Neural cell (in vitro differentiated cells): ENCODE measurements at regions not wholly inside any gene's neighbourhood (a gene's known extent, or its start where the extent isn't known, plus 50 kb on each side); places are given as distances from the start of the nearest gene placed in this dataset.

ENCODE experiments used
- H2AFZ ChIP-seq: fragments of 200-600, 300-800 bp; sonication (generic), shearing (Covaris generic); 2 replicates; pipeline ENCODE4 v1.6.0; 2014; ENCODE audit warnings: low read depth, mild to moderate bottlenecking, antibody characterized with exemption, low read length, moderate library complexity
- H3F3A ChIP-seq: fragments of 200-600 bp; shearing (Covaris generic); 2 replicates; pipeline ENCODE4 v1.6.1; 2016; ENCODE audit warnings: mild to moderate bottlenecking, moderate library complexity, mixed read lengths, antibody characterized with exemption, low read length; ENCODE audit not compliant: insufficient read depth, poor library complexity, severe bottlenecking
- H3K27ac ChIP-seq: fragments of 200-600, 300-800 bp; sonication (generic), shearing (Covaris generic); 2 replicates; pipeline ENCODE4 v1.5.1; 2014; ENCODE audit warnings: mild to moderate bottlenecking, low read length, moderate library complexity
- H3K27me3 ChIP-seq: fragments of 300-800, 200-600 bp; sonication (generic), shearing (Covaris generic); 2 replicates; pipeline ENCODE4 v1.6.0; 2014; ENCODE audit warnings: mild to moderate bottlenecking, low read depth, low read length, moderate library complexity; ENCODE audit not compliant: insufficient read depth
- H3K36me3 ChIP-seq: fragments of 300-800, 200-600 bp; sonication (generic), shearing (Covaris generic); 2 replicates; pipeline ENCODE4 v1.5.1; 2014; ENCODE audit warnings: mild to moderate bottlenecking, antibody characterized with exemption, low read length, moderate library complexity; ENCODE audit not compliant: insufficient read depth
- H3K4me2 ChIP-seq: fragments of 300-800, 200-600 bp; sonication (generic), shearing (Covaris generic); 2 replicates; pipeline ENCODE4 v1.6.0; 2014; ENCODE audit warnings: mild to moderate bottlenecking, low read length
- H3K4me3 ChIP-seq: fragments of 300-800, 200-600 bp; sonication (generic), shearing (Covaris generic); 2 replicates; pipeline ENCODE4 v1.5.1; 2014; ENCODE audit warnings: mild to moderate bottlenecking, low read length, moderate library complexity
- H3K79me2 ChIP-seq: fragments of 200-600 bp; shearing (Covaris generic); replicated peaks from 2 replicates; pipeline ENCODE4 v1.6.0; 2014; ENCODE audit warnings: mild to moderate bottlenecking, low read length, moderate library complexity; ENCODE audit not compliant: insufficient read depth
- H3K9ac ChIP-seq: fragments of 300-800, 200-600 bp; sonication (generic), shearing (Covaris generic); 2 replicates; pipeline ENCODE4 v1.6.1; 2016; ENCODE audit warnings: mild to moderate bottlenecking, low read length, mixed read lengths
- H3K9me2 ChIP-seq: fragments of 200-600 bp; shearing (Covaris generic); 2 replicates; pipeline ENCODE4 v1.6.1; 2016; ENCODE audit warnings: mild to moderate bottlenecking, low read length, mixed read lengths; ENCODE audit not compliant: insufficient read depth
- H3K9me3 ChIP-seq: fragments of 200-600, 300-800 bp; sonication (generic), shearing (Covaris generic); 2 replicates; pipeline ENCODE4 v1.6.1; 2016; ENCODE audit warnings: mild to moderate bottlenecking, mixed run types, low read length, moderate library complexity, mixed read lengths
- H4K20me1 ChIP-seq: fragments of 200-600 bp; shearing (Covaris generic); 2 replicates; pipeline ENCODE4 v1.6.1; 2016; ENCODE audit warnings: mild to moderate bottlenecking, mixed run types; ENCODE audit not compliant: insufficient read depth
- CTCF ChIP-seq: fragments of 450-650 bp; IDR thresholded peaks from 2 replicates; pipeline ENCODE4 v1.5.1; 2014; ENCODE audit warnings: antibody characterized with exemption, mild to moderate bottlenecking, moderate library complexity; ENCODE audit not compliant: poor library complexity, severe bottlenecking
- EP300 ChIP-seq: fragments of 450-650 bp; conservative IDR thresholded peaks from 2 replicates; pipeline ENCODE4 v1.6.1; 2014; ENCODE audit warnings: antibody characterized with exemption, mild to moderate bottlenecking, moderate library complexity; ENCODE audit not compliant: poor library complexity, severe bottlenecking
- EZH2 ChIP-seq: fragments of 200-600, 300-800 bp; shearing (Covaris generic), sonication (generic); IDR thresholded peaks from 2 replicates; pipeline ENCODE4 v1.6.1; 2014; ENCODE audit warnings: antibody characterized with exemption, low read length, borderline replicate concordance, mild to moderate bottlenecking; ENCODE audit not compliant: insufficient read depth, poor library complexity, severe bottlenecking
- MXI1 ChIP-seq: fragments of 450-650 bp; conservative IDR thresholded peaks from 2 replicates; pipeline ENCODE4 v1.6.1; 2014; ENCODE audit warnings: antibody characterized with exemption, mild to moderate bottlenecking; ENCODE audit not compliant: poor library complexity, severe bottlenecking
- POLR2AphosphoS5 ChIP-seq: IDR thresholded peaks from 2 replicates; pipeline ENCODE4 v1.6.1; 2012
- RAD21 ChIP-seq: fragments of 450-650 bp; conservative IDR thresholded peaks from 2 replicates; pipeline ENCODE4 v1.6.1; 2014; ENCODE audit warnings: antibody characterized with exemption, mild to moderate bottlenecking, moderate library complexity
- REST ChIP-seq: IDR thresholded peaks from 2 replicates; pipeline ENCODE4 v1.6.1; 2012; ENCODE audit warnings: borderline replicate concordance
- SMC3 ChIP-seq: fragments of 450-650 bp; conservative IDR thresholded peaks from 2 replicates; pipeline ENCODE4 v1.6.1; 2014; ENCODE audit warnings: antibody characterized with exemption, mild to moderate bottlenecking, moderate library complexity; ENCODE audit not compliant: poor library complexity
- TAF1 ChIP-seq: IDR thresholded peaks from 2 replicates; pipeline ENCODE4 v1.6.1; 2012; ENCODE audit warnings: low read depth

- no peaks in the 10 kb centered on the region for H3K36me3 ChIP-seq
- H3K9ac ChIP-seq, result no peak overlapping the region
- no peaks in the 10 kb centered on the region for H4K20me1 ChIP-seq
- H2AFZ ChIP-seq, result no peak overlapping the region
- no peak for TF ChIP-seq EP300
- TF ChIP-seq CTCF, result no peak
- no peak for TF ChIP-seq REST
- TF ChIP-seq TAF1, result no peak
- TF ChIP-seq SMC3, result no peak
- TF ChIP-seq RAD21, result no peak
- TF ChIP-seq EZH2, result no peak
- no peak for TF ChIP-seq POLR2AphosphoS5
- TF ChIP-seq MXI1, result no peak
- H3K9me3 ChIP-seq, result no peaks in the 10 kb centered on the region
- H3K79me2 ChIP-seq, result no peaks in the 10 kb centered on the region
- no peak overlapping the region for H3K27ac ChIP-seq
- no peak overlapping the region for H3K4me3 ChIP-seq
- H3F3A ChIP-seq, result no peaks in the 10 kb centered on the region
- no peaks in the 10 kb centered on the region for H3K9me2 ChIP-seq
- H3K27me3 ChIP-seq, result no peaks in the 10 kb centered on the region
- H3K4me2 ChIP-seq, result no peak overlapping the region
Measured at GRCh38 chr6:44049163-44049988, 77.9 kb downstream of the MRPL14 start.

DNA sequence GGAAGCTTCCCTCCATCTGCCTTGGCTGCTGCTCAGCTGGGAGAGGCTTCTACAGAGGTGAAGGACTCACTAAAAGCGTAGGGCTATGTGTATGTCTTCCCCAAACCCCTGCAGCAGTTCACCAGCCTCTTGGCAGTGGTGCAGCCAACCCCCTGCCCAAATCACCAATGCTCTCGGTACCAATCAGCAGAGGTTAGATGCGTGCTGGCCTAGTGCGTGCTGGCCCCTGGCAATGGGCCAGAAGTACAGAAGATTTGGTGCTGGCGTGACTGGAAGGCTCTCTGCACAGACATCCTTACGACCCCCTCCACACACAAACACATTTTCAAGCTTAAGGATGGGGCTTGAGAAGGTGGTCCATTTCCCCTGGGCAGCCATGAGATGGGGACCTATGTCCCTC lies 79.0 kb downstream of the MRPL14 start:
- Histone ChIP-seq H3K4me2 (no peak overlapping the region), H2AFZ (no peak overlapping the region), H3K9ac (no peak overlapping the region), H3K79me2 (no peaks in the 10 kb centered on the region), H4K20me1 (no peaks in the 10 kb centered on the region), H3K4me3 (no peak overlapping the region), H3K27me3 (no peaks in the 10 kb centered on the region), H3K9me2 (no peaks in the 10 kb centered on the region), H3K27ac (no peak overlapping the region), H3F3A (no peaks in the 10 kb centered on the region), H3K36me3 (no peaks in the 10 kb centered on the region), H3K9me3 (no peaks in the 10 kb centered on the region)
- TF ChIP-seq CTCF, result no peak
- no peak for TF ChIP-seq EP300
- no peak for TF ChIP-seq REST
- no peak for TF ChIP-seq SMC3
- no peak for TF ChIP-seq RAD21
- TF ChIP-seq POLR2AphosphoS5, result no peak
- no peak for TF ChIP-seq MXI1
- TF ChIP-seq EZH2, result no peak
